Activated T-helper 1 cell treated with anti-CD3 and anti-CD28 coated beads, Interleukin-2, amount 50 U/mL, for 16 hours (primary cell): ENCODE measurements at regions not wholly inside any gene's neighbourhood (a gene's known extent, or its start where the extent isn't known, plus 50 kb on each side); places are given as distances from the start of the nearest gene placed in this dataset.

Source experiments
- DNase-seq, 2 donors: peaks; one replicate each; pipeline ENCODE4 v3.0.0-alpha.2; 2020; ENCODE audit warnings: low read depth in 1 of 2, low spot score in 1 of 2

DNA sequence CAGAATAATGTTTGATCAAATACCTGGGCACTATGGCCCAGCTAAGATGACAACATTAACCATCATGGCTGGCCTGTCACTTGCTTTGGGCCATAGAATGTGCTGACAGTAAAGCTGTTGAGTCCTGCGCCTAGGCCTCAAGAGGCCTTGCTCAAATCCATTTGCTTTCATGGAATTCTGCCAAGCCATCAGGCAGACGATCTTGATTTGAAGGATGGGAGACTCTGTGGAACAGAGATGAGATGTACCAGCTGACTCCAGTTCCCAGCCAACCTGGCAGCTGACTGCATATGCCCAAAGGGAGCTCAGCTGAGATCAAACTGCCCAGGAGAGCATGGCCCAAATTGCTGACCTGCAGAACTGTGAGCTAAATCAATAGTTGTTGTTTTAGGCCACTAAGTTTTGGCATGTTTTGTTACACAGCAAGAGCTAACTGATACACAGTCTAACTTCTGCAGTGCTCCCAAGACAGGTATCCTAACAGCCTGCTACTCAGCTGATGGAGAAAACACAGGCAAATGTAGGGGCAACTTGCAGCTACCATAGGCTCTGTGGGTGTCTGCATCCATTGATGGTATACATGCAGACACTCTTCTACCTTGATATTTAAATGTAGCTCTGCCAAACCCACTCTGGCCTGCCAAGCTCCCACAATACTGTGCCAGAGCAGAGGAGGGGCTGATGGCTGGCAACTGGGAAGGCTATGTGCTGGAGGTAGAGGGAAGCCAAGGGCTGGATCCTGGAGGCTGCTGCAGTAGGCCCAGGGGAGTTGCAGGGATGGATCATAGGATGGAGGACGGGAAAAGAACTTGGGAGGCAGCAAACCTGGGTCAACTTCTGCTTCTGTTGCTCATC, 55.2 kb upstream of the RNF24 start:
- DNase-seq: no peak

DNA sequence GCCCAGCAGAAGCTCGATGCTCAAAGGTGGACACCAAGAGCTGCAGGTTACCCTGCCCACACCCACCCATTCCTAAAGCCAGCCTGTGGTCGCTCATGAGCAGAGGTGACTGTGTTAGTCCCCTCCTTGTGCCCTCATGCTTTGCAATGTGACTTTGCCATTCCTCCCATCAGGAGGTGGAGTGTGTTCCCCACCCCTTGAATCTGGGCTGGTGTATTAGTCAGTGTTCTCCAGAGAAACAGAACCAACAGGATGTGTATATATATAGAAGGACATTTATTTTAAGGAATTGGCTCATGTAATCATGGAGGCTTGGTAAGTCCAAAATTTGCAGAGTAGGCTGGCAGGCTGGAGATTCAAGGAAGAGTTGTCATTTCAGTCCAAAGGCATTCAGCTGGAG, 54.4 kb upstream of the RNF24 start:
- DNase-seq: no peak

DNA sequence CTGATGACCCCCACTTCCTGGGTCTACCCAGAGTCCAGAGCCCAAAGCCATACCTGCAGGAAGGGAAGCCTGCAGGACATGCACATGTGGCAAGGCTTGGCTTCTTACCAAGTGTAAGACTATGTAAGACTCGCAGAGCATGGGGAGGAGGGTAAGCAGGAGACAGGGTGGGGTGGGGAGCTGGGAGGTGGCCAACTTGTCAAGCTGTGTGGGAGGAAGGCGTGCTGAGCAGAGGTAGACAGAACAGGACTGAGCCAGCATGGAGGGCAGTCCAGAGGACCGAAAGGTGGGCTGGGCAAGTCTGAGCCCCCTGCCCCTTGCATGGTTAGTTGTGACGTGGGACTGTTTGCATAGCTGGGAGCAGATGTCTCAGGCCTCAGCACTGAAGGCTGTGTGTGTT, 53.4 kb upstream of the RNF24 start:
- DNase-seq: no peak

DNA sequence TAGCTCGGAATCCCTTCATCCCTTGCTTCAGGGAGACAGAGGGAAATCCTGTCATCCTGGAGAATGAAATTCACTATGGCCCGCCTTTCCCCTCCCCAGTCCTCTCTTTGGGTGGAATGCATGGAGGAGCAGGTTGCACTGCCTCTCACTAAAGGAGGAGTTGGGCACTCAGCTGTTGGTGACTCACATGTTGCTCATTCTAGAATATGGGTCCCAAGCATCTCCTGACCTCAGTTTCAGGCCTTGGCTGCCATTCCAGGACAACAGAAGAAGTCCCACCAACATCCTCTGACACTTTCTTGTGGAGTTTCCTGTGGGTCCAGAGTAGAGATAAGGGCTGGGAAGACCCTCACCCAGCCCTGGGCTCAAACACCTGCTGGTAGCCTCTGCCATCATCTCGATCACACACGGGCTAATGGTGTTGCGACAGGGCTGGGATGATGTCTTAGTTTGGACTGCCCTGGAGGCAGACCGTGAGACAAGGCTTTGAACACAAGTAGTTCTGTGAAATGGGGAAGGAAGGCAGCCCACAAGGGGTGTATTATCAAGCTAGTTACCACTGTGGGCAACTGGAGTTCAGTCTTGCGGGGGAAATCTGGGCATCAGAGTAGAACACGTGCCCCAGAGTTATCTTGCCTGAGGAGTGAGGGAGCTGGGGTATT, 52.4 kb upstream of the RNF24 start:
- DNase-seq: no peak

DNA sequence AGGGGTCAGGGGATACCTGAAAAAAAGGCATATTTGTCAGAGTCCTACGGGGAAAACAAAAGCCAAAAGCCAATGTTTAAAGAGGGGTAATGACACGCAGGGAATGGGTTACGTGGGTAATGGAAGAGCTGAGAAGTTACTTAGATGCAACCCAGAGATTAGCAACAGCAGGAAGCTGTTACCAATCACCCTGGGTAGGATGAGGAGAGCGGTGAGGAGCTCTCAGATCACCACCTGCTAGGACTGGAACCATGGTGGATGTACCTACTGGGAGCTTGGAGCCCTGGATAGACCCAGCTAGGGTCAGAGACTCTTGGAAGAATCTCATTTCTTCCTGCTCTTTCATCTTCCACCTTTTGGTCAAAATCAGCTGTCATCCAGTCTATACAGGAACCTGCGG, 51.2 kb upstream of the RNF24 start:
- no peak for DNase-seq

DNA sequence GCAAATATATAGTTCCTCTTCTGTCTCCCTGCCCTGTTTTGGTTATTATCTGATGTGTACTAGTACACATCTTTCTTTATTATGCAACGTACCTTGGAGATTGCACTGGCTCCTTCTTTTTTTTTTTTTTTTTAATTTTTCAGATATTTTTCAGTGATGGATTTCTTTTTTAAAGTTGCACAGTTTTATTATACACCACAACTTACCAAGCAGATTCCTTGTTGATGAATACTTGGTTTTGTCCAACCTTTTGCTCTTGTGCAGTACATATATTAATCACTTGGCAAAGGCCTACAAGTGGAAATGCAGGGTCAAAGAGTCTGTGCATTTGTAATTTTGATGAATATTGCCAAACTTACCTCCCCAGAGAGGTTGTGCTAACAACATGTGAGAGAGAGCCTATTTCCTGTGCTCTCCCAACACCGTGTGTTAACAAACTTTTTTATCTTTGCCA, 50.1 kb upstream of the RNF24 start:
- DNase-seq: no peak
